ENCODE measurements at regions not wholly inside any gene's neighbourhood (a gene's known extent, or its start where the extent isn't known, plus 50 kb on each side); places are given as distances from the start of the nearest gene placed in this dataset.
A peak's percentile ranks its signal among the peaks of the same experiment; 100 is the strongest.
"Not testable (repeated sequence)": the region's sequence is repeated elsewhere in the genome, so short reads cannot be mapped to it uniquely, and the experiment has no call there.

DNA sequence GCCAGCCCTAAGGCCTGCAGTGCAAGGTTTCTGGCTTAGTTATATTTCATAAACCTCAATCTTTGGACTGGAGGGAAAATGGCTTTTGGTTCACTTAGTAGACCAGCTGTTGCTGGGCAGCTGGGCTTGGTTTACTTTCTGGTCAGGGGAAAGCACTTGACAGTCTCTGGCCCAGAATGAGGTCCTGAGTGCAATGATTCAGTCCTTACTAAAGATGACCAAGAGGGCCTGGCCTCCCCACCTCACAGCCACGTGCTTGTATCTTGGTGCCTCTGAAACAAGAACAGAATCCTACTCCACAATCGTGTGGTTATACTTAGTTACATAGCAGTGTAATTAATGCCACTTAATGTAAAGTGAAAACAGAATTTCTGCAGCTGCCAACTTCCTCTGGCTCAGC lies 325.5 kb upstream of the MEIS1 start:
- H3K27ac ChIP-seq (ENCODE audit: low read depth, low read length) = no peak overlapping the region
- H3K79me2 ChIP-seq (ENCODE audit: control insufficient read depth, insufficient read depth, low read length) = no peaks in the 10 kb centered on the region
- no CpG with 5 or more reads among the region's 2 CpGs for WGBS (ENCODE audit: extremely low coverage, insufficient coverage, low lambda C conversion rate)
- H2BK5ac ChIP-seq (ENCODE audit: low read length) = no peak overlapping the region
- H3K36me3 ChIP-seq (ENCODE audit: control insufficient read depth, insufficient read depth, low read length) = no peaks in the 10 kb centered on the region
- no peak overlapping the region for H2BK120ac ChIP-seq (ENCODE audit: low read depth, low read length)
- no peaks in the 10 kb centered on the region for H3K79me1 ChIP-seq (ENCODE audit: low read length)
- H3K4me3 ChIP-seq (ENCODE audit: low read length) = no peak overlapping the region
- no peaks in the 10 kb centered on the region for H3K4me1 ChIP-seq (ENCODE audit: control insufficient read depth, low read depth, low read length)
- no peak overlapping the region for H3K23ac ChIP-seq (ENCODE audit: low read length)
- H3K27me3 ChIP-seq (ENCODE audit: insufficient read depth, low read length, poor library complexity) = no peaks in the 10 kb centered on the region
- no peak overlapping the region for H3K18ac ChIP-seq (ENCODE audit: low read length)
- no peak for DNase-seq
- no peak overlapping the region for H4K5ac ChIP-seq (ENCODE audit: low read length)
- no peak overlapping the region for H3K4me2 ChIP-seq (ENCODE audit: low read length)
- H3K56ac ChIP-seq (ENCODE audit: low read length) = no peak overlapping the region
- H4K8ac ChIP-seq (ENCODE audit: low read depth, low read length) = no peak overlapping the region
- H3K9ac ChIP-seq (ENCODE audit: low read length) = no peak overlapping the region
- no peak overlapping the region for H2AK5ac ChIP-seq (ENCODE audit: low read length)
- no peak overlapping the region for H2BK15ac ChIP-seq (replicated peaks; ENCODE audit: low read depth)
- no peak overlapping the region for H3K4ac ChIP-seq (ENCODE audit: low read depth, low read length)

DNA sequence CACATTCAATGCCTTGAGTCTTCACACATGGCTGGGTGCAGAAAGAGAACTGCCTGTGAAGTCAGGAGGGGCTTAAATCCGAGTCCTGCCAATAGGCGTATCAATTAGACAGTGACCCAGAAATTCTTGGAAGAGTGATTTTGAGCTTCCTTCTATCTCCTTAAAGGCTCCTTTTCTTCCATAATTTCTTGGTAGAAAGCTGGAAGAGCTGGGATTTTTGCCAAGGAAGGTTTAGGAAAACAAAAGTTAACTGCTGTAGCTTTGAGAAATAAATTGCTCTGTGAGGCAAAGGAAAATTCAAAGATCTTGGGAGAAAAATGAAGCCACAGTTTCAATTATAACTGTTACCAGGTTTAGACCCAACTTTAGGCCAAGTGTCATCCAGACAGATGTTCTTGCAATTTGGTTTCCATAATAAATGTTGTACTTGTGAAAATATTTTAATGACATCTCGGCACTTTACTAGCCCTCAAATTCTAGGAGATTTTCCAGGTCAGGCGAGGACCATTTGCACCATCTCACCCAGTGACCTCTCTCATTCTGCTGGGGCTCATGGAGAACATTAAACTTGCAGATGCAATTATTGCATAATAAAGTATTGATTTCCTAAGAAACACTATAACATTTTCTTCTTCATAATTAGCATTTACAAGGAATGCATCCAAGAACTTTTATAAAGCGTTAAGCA lies 329.7 kb upstream of the MEIS1 start:
- Histone ChIP-seq H3K18ac (ENCODE audit: low read length) (no peak overlapping the region), H3K79me1 (ENCODE audit: low read length) (no peaks in the 10 kb centered on the region)

DNA sequence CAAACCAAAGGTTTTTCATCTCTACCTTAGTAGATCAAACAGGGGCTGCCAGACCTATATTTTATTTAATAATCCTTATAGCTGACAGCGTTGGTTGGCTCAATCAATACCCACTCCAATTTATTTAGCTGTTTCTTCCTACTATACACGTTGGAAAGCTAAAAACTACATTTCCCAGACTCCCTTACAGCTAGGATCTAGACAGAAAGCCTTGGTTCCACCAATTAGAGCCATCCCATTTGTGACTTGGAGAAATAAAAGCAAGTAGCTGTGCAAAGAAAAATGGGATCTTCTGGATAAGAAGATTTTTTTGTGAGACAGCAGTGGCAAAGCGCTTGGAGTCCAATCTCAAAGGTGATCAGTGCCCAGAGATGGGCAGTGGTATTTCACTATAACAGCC lies 331.3 kb upstream of the MEIS1 start:
- no peak overlapping the region for H4K8ac ChIP-seq (ENCODE audit: low read depth, low read length)
- no peak overlapping the region for H3K9ac ChIP-seq (ENCODE audit: low read length)
- peak; percentile 7 for DNase-seq
- H3K18ac ChIP-seq (ENCODE audit: low read length) = no peak overlapping the region
- H2BK15ac ChIP-seq (replicated peaks; ENCODE audit: low read depth) = no peak overlapping the region
- no peak overlapping the region for H3K27ac ChIP-seq (ENCODE audit: low read depth, low read length)
- no CpG with 5 or more reads among the region's 3 CpGs for WGBS (ENCODE audit: extremely low coverage, insufficient coverage, low lambda C conversion rate)
- H3K4me3 ChIP-seq (ENCODE audit: low read length) = no peak overlapping the region
- no peaks in the 10 kb centered on the region for H3K27me3 ChIP-seq (ENCODE audit: insufficient read depth, low read length, poor library complexity)
- no peak overlapping the region for H3K4ac ChIP-seq (ENCODE audit: low read depth, low read length)
- H3K79me1 ChIP-seq (ENCODE audit: low read length) = no peaks in the 10 kb centered on the region
- no peaks in the 10 kb centered on the region for H3K4me1 ChIP-seq (ENCODE audit: control insufficient read depth, low read depth, low read length)
- H2BK120ac ChIP-seq (ENCODE audit: low read depth, low read length) = no peak overlapping the region
- H3K36me3 ChIP-seq (ENCODE audit: control insufficient read depth, insufficient read depth, low read length) = no peaks in the 10 kb centered on the region
- H3K56ac ChIP-seq (ENCODE audit: low read length) = no peak overlapping the region
- no peaks in the 10 kb centered on the region for H3K79me2 ChIP-seq (ENCODE audit: control insufficient read depth, insufficient read depth, low read length)
- H4K5ac ChIP-seq (ENCODE audit: low read length) = no peak overlapping the region
- no peak overlapping the region for H3K4me2 ChIP-seq (ENCODE audit: low read length)
- H2AK5ac ChIP-seq (ENCODE audit: low read length) = no peak overlapping the region
- no peak overlapping the region for H2BK5ac ChIP-seq (ENCODE audit: low read length)
- no peak overlapping the region for H3K23ac ChIP-seq (ENCODE audit: low read length)

More for the DNA sequence above, 329.7 kb upstream of the MEIS1 start:
- H3K4me1 ChIP-seq (ENCODE audit: control insufficient read depth, low read depth, low read length) = no peaks in the 10 kb centered on the region
- H3K9ac ChIP-seq (ENCODE audit: low read length) = no peak overlapping the region
- no peaks in the 10 kb centered on the region for H3K79me2 ChIP-seq (ENCODE audit: control insufficient read depth, insufficient read depth, low read length)
- no peak overlapping the region for H3K4ac ChIP-seq (ENCODE audit: low read depth, low read length)
- no peak overlapping the region for H3K27ac ChIP-seq (ENCODE audit: low read depth, low read length)
- DNase-seq = no peak
- no peak overlapping the region for H3K23ac ChIP-seq (ENCODE audit: low read length)
- H2AK5ac ChIP-seq (ENCODE audit: low read length) = no peak overlapping the region
- no peak overlapping the region for H2BK15ac ChIP-seq (replicated peaks; ENCODE audit: low read depth)
- no peaks in the 10 kb centered on the region for H3K36me3 ChIP-seq (ENCODE audit: control insufficient read depth, insufficient read depth, low read length)
- no CpG with 5 or more reads among the region's 5 CpGs for WGBS (ENCODE audit: extremely low coverage, insufficient coverage, low lambda C conversion rate)
- no peak overlapping the region for H2BK5ac ChIP-seq (ENCODE audit: low read length)
- no peak overlapping the region for H3K4me2 ChIP-seq (ENCODE audit: low read length)
- no peak overlapping the region for H3K56ac ChIP-seq (ENCODE audit: low read length)
- H3K4me3 ChIP-seq (ENCODE audit: low read length) = no peak overlapping the region
- H4K5ac ChIP-seq (ENCODE audit: low read length) = no peak overlapping the region
- no peak overlapping the region for H4K8ac ChIP-seq (ENCODE audit: low read depth, low read length)
- H3K27me3 ChIP-seq (ENCODE audit: insufficient read depth, low read length, poor library complexity) = no peaks in the 10 kb centered on the region
- H2BK120ac ChIP-seq (ENCODE audit: low read depth, low read length) = no peak overlapping the region

DNA sequence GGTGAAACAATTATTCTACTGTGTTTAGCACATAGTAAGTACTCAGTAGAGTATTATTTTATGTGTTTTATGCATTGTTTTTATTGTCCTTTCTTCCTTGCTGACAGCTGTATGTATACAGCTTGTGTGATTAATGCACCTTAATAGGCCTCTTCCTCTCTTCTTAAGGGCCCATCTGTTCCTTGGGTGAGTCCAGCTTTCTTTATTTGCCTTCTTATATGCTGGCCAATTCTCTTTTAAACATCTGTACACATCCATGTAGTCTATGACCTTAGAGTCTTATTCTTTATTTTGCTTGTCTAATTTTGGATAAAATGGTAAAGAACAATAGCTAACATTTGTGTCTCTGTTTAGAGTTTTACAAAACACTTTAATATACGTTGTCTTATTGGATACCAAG lies 333.7 kb upstream of the MEIS1 start:
- Histone ChIP-seq H2BK5ac (ENCODE audit: low read length) (no peak overlapping the region), H3K79me1 (ENCODE audit: low read length) (no peaks in the 10 kb centered on the region), H3K18ac (ENCODE audit: low read length) (no peak overlapping the region), H3K23ac (ENCODE audit: low read length) (no peak overlapping the region), H3K27me3 (ENCODE audit: insufficient read depth, low read length, poor library complexity) (no peaks in the 10 kb centered on the region), H3K4me2 (ENCODE audit: low read length) (no peak overlapping the region), H2BK120ac (ENCODE audit: low read depth, low read length) (no peak overlapping the region), H4K8ac (ENCODE audit: low read depth, low read length) (no peak overlapping the region), H3K9ac (ENCODE audit: low read length) (no peak overlapping the region), H3K56ac (ENCODE audit: low read length) (no peak overlapping the region), H3K27ac (ENCODE audit: low read depth, low read length) (no peak overlapping the region), H2AK5ac (ENCODE audit: low read length) (no peak overlapping the region), H3K4me3 (ENCODE audit: low read length) (no peak overlapping the region), H3K79me2 (ENCODE audit: control insufficient read depth, insufficient read depth, low read length) (no peaks in the 10 kb centered on the region), H4K5ac (ENCODE audit: low read length) (no peak overlapping the region), H3K4ac (ENCODE audit: low read depth, low read length) (no peak overlapping the region), H2BK15ac (replicated peaks; ENCODE audit: low read depth) (no peak overlapping the region), H3K36me3 (ENCODE audit: control insufficient read depth, insufficient read depth, low read length) (no peaks in the 10 kb centered on the region), H3K4me1 (ENCODE audit: control insufficient read depth, low read depth, low read length) (no peaks in the 10 kb centered on the region)
- DNase-seq = no peak
- no CpG with 5 or more reads among the region's 1 CpG for WGBS (ENCODE audit: extremely low coverage, insufficient coverage, low lambda C conversion rate)

DNA sequence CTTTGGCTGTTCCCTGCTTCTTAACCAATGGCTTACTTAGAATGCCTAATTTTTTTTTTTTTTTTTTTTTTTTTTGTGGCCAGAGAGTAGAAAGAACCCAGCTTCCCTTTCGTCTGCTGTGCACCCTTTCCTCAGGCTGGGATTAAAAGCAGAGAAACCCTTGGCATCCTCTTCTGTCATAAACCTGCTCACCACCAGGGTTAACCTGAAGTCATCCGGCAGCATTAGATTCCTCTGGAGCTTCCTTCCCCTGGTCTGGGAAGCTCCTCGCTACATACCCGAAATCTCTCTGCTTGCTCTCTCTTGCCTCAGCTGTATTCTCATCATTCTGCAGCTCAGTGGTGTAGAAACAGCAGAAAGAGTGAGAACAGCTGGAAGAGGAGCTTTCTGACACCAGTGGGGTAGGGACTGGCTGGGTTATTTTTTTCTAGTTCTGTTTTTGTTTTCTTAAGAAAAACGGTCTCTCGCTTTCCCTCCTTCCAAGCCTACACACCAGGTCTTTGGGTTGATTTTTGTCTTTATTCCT lies 339.0 kb upstream of the MEIS1 start:
- H2AK5ac ChIP-seq (ENCODE audit: low read length) = no peak overlapping the region
- H3K27ac ChIP-seq (ENCODE audit: low read depth, low read length) = no peak overlapping the region
- H3K56ac ChIP-seq (ENCODE audit: low read length) = no peak overlapping the region
- no peak overlapping the region for H2BK15ac ChIP-seq (replicated peaks; ENCODE audit: low read depth)
- no peak overlapping the region for H3K9ac ChIP-seq (ENCODE audit: low read length)
- no CpG with 5 or more reads among the region's 6 CpGs for WGBS (ENCODE audit: extremely low coverage, insufficient coverage, low lambda C conversion rate)
- DNase-seq = peak; percentile 82
- no peaks in the 10 kb centered on the region for H3K79me1 ChIP-seq (ENCODE audit: low read length)
- no peak overlapping the region for H3K4me2 ChIP-seq (ENCODE audit: low read length)
- H4K5ac ChIP-seq (ENCODE audit: low read length) = no peak overlapping the region
- no peak overlapping the region for H2BK5ac ChIP-seq (ENCODE audit: low read length)
- no peaks in the 10 kb centered on the region for H3K27me3 ChIP-seq (ENCODE audit: insufficient read depth, low read length, poor library complexity)
- H3K79me2 ChIP-seq (ENCODE audit: control insufficient read depth, insufficient read depth, low read length) = no peaks in the 10 kb centered on the region
- H3K36me3 ChIP-seq (ENCODE audit: control insufficient read depth, insufficient read depth, low read length) = no peaks in the 10 kb centered on the region
- H3K4me3 ChIP-seq (ENCODE audit: low read length) = no peak overlapping the region
- H4K8ac ChIP-seq (ENCODE audit: low read depth, low read length) = no peak overlapping the region
- no peak overlapping the region for H2BK120ac ChIP-seq (ENCODE audit: low read depth, low read length)
- H3K4ac ChIP-seq (ENCODE audit: low read depth, low read length) = no peak overlapping the region
- no peak overlapping the region for H3K23ac ChIP-seq (ENCODE audit: low read length)
- no peak overlapping the region for H3K18ac ChIP-seq (ENCODE audit: low read length)
- no peaks in the 10 kb centered on the region for H3K4me1 ChIP-seq (ENCODE audit: control insufficient read depth, low read depth, low read length)

DNA sequence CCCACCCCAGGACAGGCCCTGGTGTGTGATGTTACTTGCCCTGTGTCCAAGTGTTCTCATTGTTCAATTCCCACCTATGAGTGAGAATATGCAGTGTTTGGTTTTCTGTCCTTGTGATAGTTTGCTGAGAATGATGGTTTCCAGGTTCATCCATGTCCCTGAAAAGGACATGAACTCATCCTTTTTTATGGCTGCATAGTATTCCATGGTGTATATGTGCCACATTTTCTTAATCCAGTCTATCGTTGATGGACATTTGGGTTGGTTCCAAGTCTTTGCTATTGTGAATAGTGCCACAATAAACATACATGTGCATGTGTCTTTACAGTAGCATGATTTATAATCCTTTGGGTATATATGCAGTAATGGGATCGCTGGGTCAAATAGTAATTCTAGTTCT lies 340.2 kb upstream of the MEIS1 start:
- no CpG with 5 or more reads among the region's 2 CpGs for WGBS (ENCODE audit: extremely low coverage, insufficient coverage, low lambda C conversion rate)
- H3K9ac ChIP-seq (ENCODE audit: low read length); H3K79me2 ChIP-seq (ENCODE audit: control insufficient read depth, insufficient read depth, low read length); H3K36me3 ChIP-seq (ENCODE audit: control insufficient read depth, insufficient read depth, low read length); H3K23ac ChIP-seq (ENCODE audit: low read length); H3K4me1 ChIP-seq (ENCODE audit: control insufficient read depth, low read depth, low read length); H2BK15ac ChIP-seq (replicated peaks; ENCODE audit: low read depth); H3K4me2 ChIP-seq (ENCODE audit: low read length); H2AK5ac ChIP-seq (ENCODE audit: low read length); DNase-seq; H4K5ac ChIP-seq (ENCODE audit: low read length); H3K4me3 ChIP-seq (ENCODE audit: low read length); H3K27me3 ChIP-seq (ENCODE audit: insufficient read depth, low read length, poor library complexity); H2BK5ac ChIP-seq (ENCODE audit: low read length); H3K4ac ChIP-seq (ENCODE audit: low read depth, low read length); H3K79me1 ChIP-seq (ENCODE audit: low read length); H3K27ac ChIP-seq (ENCODE audit: low read depth, low read length); H3K56ac ChIP-seq (ENCODE audit: low read length); H4K8ac ChIP-seq (ENCODE audit: low read depth, low read length); H2BK120ac ChIP-seq (ENCODE audit: low read depth, low read length); H3K18ac ChIP-seq (ENCODE audit: low read length): not testable (repeated sequence)

Measured in mesendoderm (in vitro differentiated cells).